ENCODE measurements at regions not wholly inside any gene's neighbourhood (a gene's known extent, or its start where the extent isn't known, plus 50 kb on each side); places are given as distances from the start of the nearest gene placed in this dataset.

DNA sequence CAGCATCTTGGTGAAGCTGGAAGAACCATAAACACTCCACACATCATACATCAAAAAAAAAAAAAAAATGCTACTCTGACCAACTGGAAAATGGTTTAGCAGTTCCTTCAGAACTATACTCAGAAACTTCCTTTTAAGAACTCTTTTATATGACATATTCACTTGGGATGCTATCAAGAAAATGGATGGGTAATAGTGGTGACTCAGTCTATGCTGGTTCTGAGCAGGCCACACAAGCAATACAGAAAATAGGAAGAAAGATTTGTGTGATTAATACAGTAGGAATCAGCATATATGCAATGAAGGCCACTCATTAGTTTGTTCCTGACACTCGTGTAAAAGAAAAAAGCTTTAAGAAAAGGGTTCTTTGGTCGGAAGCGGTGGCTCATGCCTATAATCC, 123.5 kb upstream of the FAT4 start:
- H3K4me1 Mint-ChIP-seq: no peaks in the 10 kb centered on the region
- H3K36me3 Mint-ChIP-seq (ENCODE audit: low read depth): no peaks in the 10 kb centered on the region
- H3K9me3 Mint-ChIP-seq: no peaks in the 10 kb centered on the region
- peaks cover 3% of the 10 kb centered on the region for H3K27me3 Mint-ChIP-seq (ENCODE audit: low read depth)
- TF ChIP-seq, protein P1, sequence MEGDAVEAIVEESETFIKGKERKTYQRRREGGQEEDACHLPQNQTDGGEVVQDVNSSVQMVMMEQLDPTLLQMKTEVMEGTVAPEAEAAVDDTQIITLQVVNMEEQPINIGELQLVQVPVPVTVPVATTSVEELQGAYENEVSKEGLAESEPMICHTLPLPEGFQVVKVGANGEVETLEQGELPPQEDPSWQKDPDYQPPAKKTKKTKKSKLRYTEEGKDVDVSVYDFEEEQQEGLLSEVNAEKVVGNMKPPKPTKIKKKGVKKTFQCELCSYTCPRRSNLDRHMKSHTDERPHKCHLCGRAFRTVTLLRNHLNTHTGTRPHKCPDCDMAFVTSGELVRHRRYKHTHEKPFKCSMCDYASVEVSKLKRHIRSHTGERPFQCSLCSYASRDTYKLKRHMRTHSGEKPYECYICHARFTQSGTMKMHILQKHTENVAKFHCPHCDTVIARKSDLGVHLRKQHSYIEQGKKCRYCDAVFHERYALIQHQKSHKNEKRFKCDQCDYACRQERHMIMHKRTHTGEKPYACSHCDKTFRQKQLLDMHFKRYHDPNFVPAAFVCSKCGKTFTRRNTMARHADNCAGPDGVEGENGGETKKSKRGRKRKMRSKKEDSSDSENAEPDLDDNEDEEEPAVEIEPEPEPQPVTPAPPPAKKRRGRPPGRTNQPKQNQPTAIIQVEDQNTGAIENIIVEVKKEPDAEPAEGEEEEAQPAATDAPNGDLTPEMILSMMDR (IDR thresholded peaks at IDR 0.05; ENCODE audit: unreplicated experiment in 3 of 3): no peak
- H3K4me3 Mint-ChIP-seq: no peak overlapping the region
- H3K27ac Mint-ChIP-seq: no peak overlapping the region

DNA sequence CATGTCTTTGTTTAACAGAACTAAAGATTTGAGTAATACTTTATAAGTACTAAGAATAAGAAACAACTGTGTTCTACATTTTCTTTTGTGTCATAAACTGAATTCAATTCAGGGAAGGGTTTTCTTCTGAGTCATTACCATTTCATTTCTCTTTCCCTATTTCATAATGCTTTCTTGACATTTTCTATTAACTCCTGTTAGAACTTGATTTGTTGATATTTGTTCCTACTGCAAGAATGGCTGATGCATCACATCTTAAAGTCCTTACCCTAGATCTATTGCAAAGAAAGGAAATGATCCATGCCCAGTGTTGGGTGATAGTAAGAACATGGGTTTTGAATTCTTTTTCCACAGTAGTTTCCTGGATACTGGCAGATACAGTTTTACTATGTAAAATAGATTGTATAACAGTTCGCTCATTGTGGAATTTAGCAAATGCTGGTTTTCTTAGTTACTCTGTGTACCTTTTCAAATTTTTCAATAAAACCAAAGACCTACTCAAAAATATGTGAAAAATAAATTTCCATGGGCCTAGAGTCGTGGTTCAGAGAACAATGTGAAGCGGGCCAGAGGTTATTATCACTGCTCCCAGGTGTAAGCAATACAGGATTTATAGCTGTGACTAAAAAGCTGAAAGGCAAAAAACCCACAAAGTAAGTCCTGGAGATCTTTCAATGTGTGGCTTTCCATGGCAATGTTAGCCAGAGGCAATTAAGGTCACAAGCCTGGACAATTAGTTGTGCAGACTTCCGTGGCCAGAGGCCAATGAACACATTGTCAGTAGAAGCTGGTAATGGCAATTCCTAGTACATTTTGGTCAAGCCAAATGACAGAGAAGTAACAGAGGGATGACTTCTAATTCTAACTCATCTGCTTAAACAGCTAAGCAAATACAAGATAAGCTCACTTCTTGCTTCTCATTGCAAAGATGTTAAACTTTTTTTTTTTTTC, 127.3 kb upstream of the FAT4 start:
- H3K36me3 Mint-ChIP-seq (ENCODE audit: low read depth): no peaks in the 10 kb centered on the region
- H3K27me3 Mint-ChIP-seq (ENCODE audit: low read depth): no peaks in the 10 kb centered on the region
- no peak overlapping the region for H3K27ac Mint-ChIP-seq
- H3K9me3 Mint-ChIP-seq: no peaks in the 10 kb centered on the region
- TF ChIP-seq, protein P1 (IDR thresholded peaks at IDR 0.05; ENCODE audit: unreplicated experiment in 3 of 3): no peak
- H3K4me3 Mint-ChIP-seq: no peak overlapping the region
- H3K4me1 Mint-ChIP-seq: no peaks in the 10 kb centered on the region

DNA sequence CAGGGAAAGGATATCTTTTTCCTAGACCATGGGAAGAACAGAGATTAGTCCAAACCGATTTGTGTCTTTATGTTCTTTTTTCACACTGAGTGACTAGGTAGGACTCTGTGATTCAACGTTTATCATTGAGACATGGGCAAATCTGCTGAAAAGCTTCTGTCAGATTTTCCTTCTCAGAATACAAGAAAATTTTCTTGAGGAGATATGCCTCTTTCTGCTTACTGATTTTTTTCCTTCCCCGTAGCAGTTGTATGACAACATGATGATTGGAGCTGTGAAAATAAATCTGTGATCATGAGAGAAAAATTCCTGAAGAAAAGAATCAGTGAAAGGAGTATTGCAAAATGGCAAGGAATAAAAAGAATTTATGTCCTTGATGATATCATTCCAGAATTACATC, 130.6 kb upstream of the FAT4 start:
- Mint-ChIP-seq H3K27ac (no peak overlapping the region), H3K4me1 (no peaks in the 10 kb centered on the region), H3K36me3 (ENCODE audit: low read depth) (no peaks in the 10 kb centered on the region), H3K9me3 (no peaks in the 10 kb centered on the region), H3K4me3 (no peak overlapping the region), H3K27me3 (ENCODE audit: low read depth) (no peaks in the 10 kb centered on the region)
- TF ChIP-seq, protein P1 (IDR thresholded peaks at IDR 0.05; ENCODE audit: unreplicated experiment in 3 of 3): no peak

DNA sequence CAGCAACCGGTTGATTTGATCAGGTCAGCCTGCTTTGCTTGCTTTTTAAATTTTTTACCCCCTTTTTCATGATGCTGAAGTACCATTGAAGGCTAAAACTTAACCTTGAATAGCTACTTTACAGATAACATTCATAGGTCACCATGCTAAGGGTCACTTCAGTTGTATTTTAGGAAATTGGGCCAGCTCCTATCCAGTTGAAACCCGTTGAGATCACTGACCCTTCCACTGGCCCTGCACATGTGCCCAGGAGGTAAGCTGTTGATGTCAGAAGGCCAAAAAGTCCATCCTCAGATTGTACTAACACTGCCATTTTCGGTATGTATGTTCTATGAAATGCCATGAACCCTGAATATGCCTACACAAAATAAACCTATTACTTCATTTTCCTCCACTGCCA, 133.0 kb upstream of the FAT4 start:
- no peaks in the 10 kb centered on the region for H3K36me3 Mint-ChIP-seq (ENCODE audit: low read depth)
- H3K4me1 Mint-ChIP-seq: no peaks in the 10 kb centered on the region
- H3K9me3 Mint-ChIP-seq: no peaks in the 10 kb centered on the region
- no peak overlapping the region for H3K4me3 Mint-ChIP-seq
- no peak overlapping the region for H3K27ac Mint-ChIP-seq
- H3K27me3 Mint-ChIP-seq (ENCODE audit: low read depth): no peaks in the 10 kb centered on the region
- TF ChIP-seq, protein P1 (IDR thresholded peaks at IDR 0.05; ENCODE audit: unreplicated experiment in 3 of 3): no peak

DNA sequence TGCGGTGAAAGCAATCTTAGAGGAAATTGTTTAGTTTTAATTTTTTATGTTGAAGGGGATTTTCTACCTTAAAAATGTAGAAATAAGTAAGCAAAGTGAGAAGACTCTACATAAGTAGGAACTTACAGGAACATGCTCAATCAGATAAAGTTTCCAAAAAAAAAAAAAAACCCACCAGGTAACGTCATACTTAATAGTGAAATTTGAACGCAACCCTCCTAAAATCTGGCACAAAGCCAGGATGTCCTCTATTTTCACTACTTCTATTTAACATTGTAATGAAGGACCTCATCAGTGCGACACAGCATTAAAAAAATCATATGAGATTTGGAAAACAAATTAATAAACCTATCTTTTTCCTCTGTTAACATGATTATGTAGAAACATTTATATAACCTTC, 135.0 kb upstream of the FAT4 start:
- H3K4me1 Mint-ChIP-seq: no peaks in the 10 kb centered on the region
- H3K27me3 Mint-ChIP-seq (ENCODE audit: low read depth): no peaks in the 10 kb centered on the region
- TF ChIP-seq, protein P1 (IDR thresholded peaks at IDR 0.05; ENCODE audit: unreplicated experiment in 3 of 3): no peak
- no peak overlapping the region for H3K4me3 Mint-ChIP-seq
- no peaks in the 10 kb centered on the region for H3K9me3 Mint-ChIP-seq
- no peaks in the 10 kb centered on the region for H3K36me3 Mint-ChIP-seq (ENCODE audit: low read depth)
- no peak overlapping the region for H3K27ac Mint-ChIP-seq

DNA sequence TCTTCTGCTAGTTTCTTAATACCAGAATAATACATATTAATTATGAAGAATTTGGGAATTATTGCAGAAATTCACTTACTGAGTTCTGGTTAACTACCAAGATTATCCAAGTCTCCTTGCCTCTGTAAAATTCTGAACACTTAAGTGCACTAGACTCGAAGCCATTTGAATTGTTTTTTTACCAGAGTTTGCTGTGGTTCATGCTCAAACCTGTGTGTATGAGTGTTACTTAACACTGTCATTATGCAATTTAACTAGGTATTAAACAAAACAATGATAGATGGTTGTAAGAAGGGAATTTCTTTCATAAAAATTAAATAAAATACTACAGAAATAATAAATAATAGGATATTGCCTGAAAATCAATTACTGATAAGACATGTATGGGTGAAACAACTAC, 145.6 kb upstream of the FAT4 start:
- Mint-ChIP-seq H3K27me3 (ENCODE audit: low read depth) (no peaks in the 10 kb centered on the region), H3K27ac (no peak overlapping the region), H3K36me3 (ENCODE audit: low read depth) (no peaks in the 10 kb centered on the region), H3K4me3 (no peak overlapping the region), H3K4me1 (no peaks in the 10 kb centered on the region), H3K9me3 (no peaks in the 10 kb centered on the region)
- TF ChIP-seq, protein P1 (IDR thresholded peaks at IDR 0.05; ENCODE audit: unreplicated experiment in 3 of 3): no peak

All from nephron (organoid).